PFSK-1 (cell line): ENCODE measurements at regions not wholly inside any gene's neighbourhood (a gene's known extent, or its start where the extent isn't known, plus 50 kb on each side); places are given as distances from the start of the nearest gene placed in this dataset.

ENCODE experiments used
- FOXP2 ChIP-seq: optimal IDR thresholded peaks from 2 replicates; pipeline ENCODE3; 2011; ENCODE audit warnings: borderline replicate concordance, control low read depth, inconsistent platforms; ENCODE audit not compliant: insufficient read depth; ENCODE audit errors: extremely low read length, extremely low read depth
- POLR2AphosphoS5 ChIP-seq: IDR thresholded peaks from 2 replicates; pipeline ENCODE4 v1.6.1; 2012; ENCODE audit warnings: low read depth, mild to moderate bottlenecking, control low read depth, low read length, moderate library complexity
- SIN3A ChIP-seq: IDR thresholded peaks from 2 replicates; pipeline ENCODE4 v1.6.1; 2012; ENCODE audit warnings: mild to moderate bottlenecking, low read length, moderate library complexity, borderline replicate concordance; ENCODE audit not compliant: insufficient read depth
- TAF1 ChIP-seq: IDR thresholded peaks from 2 replicates; pipeline ENCODE4 v1.6.1; 2012; ENCODE audit warnings: low read length, control low read depth, borderline replicate concordance; ENCODE audit not compliant: insufficient read depth
- TF ChIP-seq, protein P1 (sequence below), 2 experiments: IDR thresholded peaks; 2 replicates each; pipeline versions ENCODE4 v1.6.1 to v1.8.0; 2011 to 2012; ENCODE audit warnings: low read depth in 2 of 2, low read length in 2 of 2, control low read depth in 1 of 2, inconsistent platforms in 1 of 2, mild to moderate bottlenecking in 1 of 2, moderate library complexity in 1 of 2; ENCODE audit not compliant: insufficient read depth in 1 of 2

DNA sequence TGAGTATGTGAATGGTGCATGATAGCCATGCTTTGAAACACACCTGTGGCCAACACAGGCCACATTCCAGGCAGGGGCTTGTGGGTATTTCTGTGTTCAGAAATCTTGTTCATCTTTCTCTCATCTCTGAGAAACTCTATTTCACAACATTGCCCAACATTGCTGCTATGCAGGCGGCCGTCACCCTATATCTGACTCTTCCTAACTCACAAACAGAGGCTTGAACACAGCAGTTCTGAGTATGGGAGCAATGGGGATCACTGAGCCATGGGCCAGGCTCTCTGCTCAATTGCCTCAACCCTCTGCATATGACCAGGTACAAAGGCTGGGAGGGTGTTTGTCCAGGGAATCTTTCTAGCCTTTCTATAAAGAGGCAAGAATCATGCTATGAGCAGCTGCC lies 259.9 kb downstream of the BUD13 start:
- no peak for TF ChIP-seq TAF1
- TF ChIP-seq POLR2AphosphoS5: no peak
- TF ChIP-seq, protein P1, sequence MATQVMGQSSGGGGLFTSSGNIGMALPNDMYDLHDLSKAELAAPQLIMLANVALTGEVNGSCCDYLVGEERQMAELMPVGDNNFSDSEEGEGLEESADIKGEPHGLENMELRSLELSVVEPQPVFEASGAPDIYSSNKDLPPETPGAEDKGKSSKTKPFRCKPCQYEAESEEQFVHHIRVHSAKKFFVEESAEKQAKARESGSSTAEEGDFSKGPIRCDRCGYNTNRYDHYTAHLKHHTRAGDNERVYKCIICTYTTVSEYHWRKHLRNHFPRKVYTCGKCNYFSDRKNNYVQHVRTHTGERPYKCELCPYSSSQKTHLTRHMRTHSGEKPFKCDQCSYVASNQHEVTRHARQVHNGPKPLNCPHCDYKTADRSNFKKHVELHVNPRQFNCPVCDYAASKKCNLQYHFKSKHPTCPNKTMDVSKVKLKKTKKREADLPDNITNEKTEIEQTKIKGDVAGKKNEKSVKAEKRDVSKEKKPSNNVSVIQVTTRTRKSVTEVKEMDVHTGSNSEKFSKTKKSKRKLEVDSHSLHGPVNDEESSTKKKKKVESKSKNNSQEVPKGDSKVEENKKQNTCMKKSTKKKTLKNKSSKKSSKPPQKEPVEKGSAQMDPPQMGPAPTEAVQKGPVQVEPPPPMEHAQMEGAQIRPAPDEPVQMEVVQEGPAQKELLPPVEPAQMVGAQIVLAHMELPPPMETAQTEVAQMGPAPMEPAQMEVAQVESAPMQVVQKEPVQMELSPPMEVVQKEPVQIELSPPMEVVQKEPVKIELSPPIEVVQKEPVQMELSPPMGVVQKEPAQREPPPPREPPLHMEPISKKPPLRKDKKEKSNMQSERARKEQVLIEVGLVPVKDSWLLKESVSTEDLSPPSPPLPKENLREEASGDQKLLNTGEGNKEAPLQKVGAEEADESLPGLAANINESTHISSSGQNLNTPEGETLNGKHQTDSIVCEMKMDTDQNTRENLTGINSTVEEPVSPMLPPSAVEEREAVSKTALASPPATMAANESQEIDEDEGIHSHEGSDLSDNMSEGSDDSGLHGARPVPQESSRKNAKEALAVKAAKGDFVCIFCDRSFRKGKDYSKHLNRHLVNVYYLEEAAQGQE (IDR thresholded peaks at IDR 0.05; ENCODE audit: insufficient read depth in 1 of 2, low read depth in 2 of 2, low read length in 2 of 2): no peak
- TF ChIP-seq SIN3A: no peak
- TF ChIP-seq FOXP2: no peak

GRCh38 chr11:116511684-116512083 lies 261.1 kb downstream of the BUD13 start:
- TF ChIP-seq POLR2AphosphoS5: no peak
- no peak for TF ChIP-seq SIN3A
- no peak for TF ChIP-seq FOXP2
- TF ChIP-seq, protein P1 (IDR thresholded peaks at IDR 0.05; ENCODE audit: insufficient read depth in 1 of 2, low read depth in 2 of 2, low read length in 2 of 2): no peak
- no peak for TF ChIP-seq TAF1

GRCh38 chr11:116510886-116511650 lies 261.7 kb downstream of the BUD13 start:
- no peak for TF ChIP-seq SIN3A

- no peak for TF ChIP-seq SIN3A
- TF ChIP-seq POLR2AphosphoS5: no peak
- no peak for TF ChIP-seq TAF1
- TF ChIP-seq FOXP2: no peak
- TF ChIP-seq, protein P1 (IDR thresholded peaks at IDR 0.05; ENCODE audit: insufficient read depth in 1 of 2, low read depth in 2 of 2, low read length in 2 of 2): no peak
Measured at GRCh38 chr11:116510166-116510565, 262.6 kb downstream of the BUD13 start.

- TF ChIP-seq POLR2AphosphoS5: no peak
- no peak for TF ChIP-seq FOXP2
- TF ChIP-seq TAF1: no peak
- no peak for TF ChIP-seq SIN3A
- TF ChIP-seq, protein P1 (IDR thresholded peaks at IDR 0.05; ENCODE audit: insufficient read depth in 1 of 2, low read depth in 2 of 2, low read length in 2 of 2): no peak
Measured at GRCh38 chr11:116509551-116509950, 263.2 kb downstream of the BUD13 start.
